HepG2 (cell line): ENCODE measurements at regions not wholly inside any gene's neighbourhood (a gene's known extent, or its start where the extent isn't known, plus 50 kb on each side); places are given as distances from the start of the nearest gene placed in this dataset.
"Not testable (repeated sequence)": the region's sequence is repeated elsewhere in the genome, so short reads cannot be mapped to it uniquely, and the experiment has no call there.

ENCODE experiments used
- EP300 ChIP-seq, 3 experiments: sonication (generic) in 1 of 3; formaldehyde crosslinking in 1 of 3; IDR thresholded peaks; 2 replicates each; pipeline versions ENCODE4 v1.5.1 to v1.6.1; 2011 to 2020; ENCODE audit warnings: low read depth in 2 of 3, low read length in 2 of 3, borderline replicate concordance in 1 of 3, improper control_type of control experiment in 1 of 3, mild to moderate bottlenecking in 1 of 3, missing genetic modification reagents in 1 of 3, moderate library complexity in 1 of 3
- FOXA1 ChIP-seq, 2 experiments: fragments of 450-650 bp in 1 of 2; sonication (generic) in 1 of 2; formaldehyde crosslinking in 1 of 2; IDR thresholded peaks; 2 replicates each; pipeline versions ENCODE4 v1.4.0 to v1.6.1; 2016 to 2020; ENCODE audit warnings: missing genetic modification reagents in 1 of 2
- FOXA3 ChIP-seq: IDR thresholded peaks from 2 replicates; pipeline ENCODE4 v1.6.1; 2016; ENCODE audit warnings: missing genetic modification reagents, missing compliant biosample characterization
- HMG20A ChIP-seq: IDR thresholded peaks from 2 replicates; pipeline ENCODE4 v1.6.1; 2016; ENCODE audit warnings: borderline replicate concordance
- KAT8 ChIP-seq: IDR thresholded peaks from 2 replicates; pipeline ENCODE4 v1.6.1; 2016; ENCODE audit warnings: missing genetic modification reagents, missing compliant biosample characterization
- NCOA2 ChIP-seq: sonication (generic); formaldehyde crosslinking; IDR thresholded peaks from 2 replicates; pipeline ENCODE4 v1.8.0; 2022; ENCODE audit warnings: inconsistent platforms
- SOX5 ChIP-seq: IDR thresholded peaks from 2 replicates; pipeline ENCODE4 v1.6.1; 2016; ENCODE audit warnings: borderline replicate concordance
- SOX6 ChIP-seq, 2 experiments: fragments of 450-650 bp in 1 of 2; sonication (generic) in 1 of 2; formaldehyde crosslinking in 1 of 2; IDR thresholded peaks; 2 replicates each; pipeline versions ENCODE4 v1.4.0 to v1.6.1; 2017 to 2020; ENCODE audit warnings: antibody characterized with exemption in 1 of 2, mild to moderate bottlenecking in 1 of 2, missing genetic modification reagents in 1 of 2
- SP5 ChIP-seq: IDR thresholded peaks from 2 replicates; pipeline ENCODE4 v1.6.1; 2016; ENCODE audit warnings: low read depth, borderline replicate concordance
- STAG1 ChIP-seq: sonication (generic); formaldehyde crosslinking; IDR thresholded peaks from 2 replicates; pipeline ENCODE4 v1.4.0; 2020; ENCODE audit warnings: missing genetic modification reagents
- ZMYM4 ChIP-seq: sonication (generic); formaldehyde crosslinking; IDR thresholded peaks from 2 replicates; pipeline ENCODE4 v1.8.1; 2023; ENCODE audit warnings: mild to moderate bottlenecking, missing genetic modification reagents
- ZNF281 ChIP-seq: sonication (generic); formaldehyde crosslinking; IDR thresholded peaks from 2 replicates; pipeline ENCODE4 v1.4.0; 2020; ENCODE audit warnings: missing genetic modification reagents, borderline replicate concordance
- ZNF331 ChIP-seq: sonication (generic); formaldehyde crosslinking; IDR thresholded peaks from 2 replicates; pipeline ENCODE4 v1.4.0; 2020; ENCODE audit warnings: missing genetic modification reagents
- ZNF501 ChIP-seq: sonication (generic); formaldehyde crosslinking; IDR thresholded peaks from 2 replicates; pipeline ENCODE4 v1.5.1; 2020; ENCODE audit warnings: mild to moderate bottlenecking, moderate library complexity, missing genetic modification reagents
- ZNF644 ChIP-seq: IDR thresholded peaks from 2 replicates; pipeline ENCODE4 v1.6.1; 2016; ENCODE audit warnings: low read depth

GRCh38 chr4:104930745-104931736 lies 215.6 kb upstream of the TET2 start (continued):
- TF ChIP-seq SP5 (CRISPR knock-in tag) (peak; percentile 56; the same call in 1 of the 2 replicates), ZNF644 (CRISPR knock-in tag) (0 out of 2 replicates have a peak, but pooled peaks have one; percentile 16), KAT8 (0 out of 2 replicates have a peak, but pooled peaks have one; percentile 20), FOXA1 (CRISPR knock-in tag; IDR thresholded peaks at IDR 0.05) (peak; percentile 72), ZNF281 (peak; percentile 52; the same call in 1 of the 2 replicates), HMG20A (0 out of 2 replicates have a peak, but pooled peaks have one; percentile 12), EP300 (IDR thresholded peaks at IDR 0.05; ENCODE audit: low read depth in 2 of 2, low read length in 2 of 2) (0 out of 4 replicates have a peak, but pooled peaks of 1 of the 2 experiments have one; percentile 10), ZNF501 (CRISPR knock-in tag) (0 out of 2 replicates have a peak, but pooled peaks have one; percentile 15), SOX5 (peak; percentile 63; the same call in 1 of the 2 replicates), ZMYM4 (CRISPR knock-in tag) (0 out of 2 replicates have a peak, but pooled peaks have one; percentile 48), NCOA2 (0 out of 2 replicates have a peak, but pooled peaks have one; percentile 26), ZNF331 (CRISPR knock-in tag) (0 out of 2 replicates have a peak, but pooled peaks have one; percentile 18), FOXA3 (CRISPR knock-in tag) (peak; percentile 44), STAG1 (CRISPR knock-in tag) (peak; percentile 46), SOX6 (CRISPR knock-in tag; IDR thresholded peaks at IDR 0.05) (peak; percentile 59)
- not testable (repeated sequence) for TF ChIP-seq FOXA1 (IDR thresholded peaks at IDR 0.05); EP300 (CRISPR knock-in tag; IDR thresholded peaks at IDR 0.05; ENCODE audit: borderline replicate concordance); SOX6 (IDR thresholded peaks at IDR 0.05)
